IMR-90 (cell line): ENCODE measurements at regions not wholly inside any gene's neighbourhood (a gene's known extent, or its start where the extent isn't known, plus 50 kb on each side); places are given as distances from the start of the nearest gene placed in this dataset.

Experiments used
- ATAC-seq: fragments of 200-7000 bp; cut with Tn5 transposase; 2 replicates; pipeline ENCODE4 v1.9.1; 2020; ENCODE audit warnings: low read depth, mild to moderate bottlenecking, moderate library complexity
- BruUV-seq: library from RNA; stranded (reverse); fragments of 400-500 nt; replicated peaks from 2 replicates; lab custom pipeline; 2021; lab: Mats Ljungman, UMichigan
- CTCF ChIA-PET: fragments of 300-600 bp; formaldehyde crosslinking; extraction: SDS; loops from one replicate; lab custom pipeline; 2021; ENCODE audit warnings: antibody characterized with exemption; lab: Yijun Ruan, JAX
- POLR2A ChIA-PET: fragments of 300-600 bp; sonication (Branson Sonifier 250); formaldehyde crosslinking; loops from one replicate; lab custom pipeline; 2022; ENCODE audit warnings: antibody characterized with exemption; ENCODE audit not compliant: unreplicated experiment; lab: Charles Lee
- DNase-seq: peaks from one replicate; pipeline ENCODE4 v3.0.0; 2013
- H2AFZ ChIP-seq: replicated peaks from 2 replicates; pipeline ENCODE3; 2013; ENCODE audit warnings: low read length, mild to moderate bottlenecking; ENCODE audit not compliant: poor library complexity
- H2AK5ac ChIP-seq: 2 replicates; pipeline ENCODE4 v1.6.1; 2013; ENCODE audit warnings: low read depth, low read length, inconsistent platforms
- H2AK9ac ChIP-seq: replicated peaks from 2 replicates; pipeline ENCODE3; 2013; ENCODE audit warnings: mild to moderate bottlenecking, low read depth, low read length, moderate library complexity; ENCODE audit not compliant: poor library complexity
- H2BK120ac ChIP-seq: 2 replicates; pipeline ENCODE4 v1.6.1; 2013; ENCODE audit warnings: low read depth, low read length, inconsistent platforms
- H2BK15ac ChIP-seq: 3 replicates; pipeline ENCODE4 v1.6.1; 2013; ENCODE audit warnings: low read depth, low read length, inconsistent platforms
- H2BK20ac ChIP-seq: 2 replicates; pipeline ENCODE4 v1.6.1; 2013; ENCODE audit warnings: low read depth, mild to moderate bottlenecking, inconsistent platforms, low read length, moderate library complexity
- H2BK5ac ChIP-seq: 2 replicates; pipeline ENCODE4 v1.6.1; 2013; ENCODE audit warnings: mild to moderate bottlenecking, low read depth, low read length, inconsistent platforms; ENCODE audit not compliant: poor library complexity, severe bottlenecking
- H3K14ac ChIP-seq: replicated peaks from 2 replicates; pipeline ENCODE4 v1.6.1; 2013; ENCODE audit warnings: low read depth, low read length, inconsistent platforms
- H3K18ac ChIP-seq: 2 replicates; pipeline ENCODE4 v1.6.1; 2013; ENCODE audit warnings: low read depth, low read length, control low read depth
- H3K23ac ChIP-seq: 2 replicates; pipeline ENCODE4 v1.6.1; 2013; ENCODE audit warnings: low read depth, low read length, inconsistent platforms
- H3K27ac ChIP-seq: 2 replicates; pipeline ENCODE4 v1.5.1; 2013; ENCODE audit warnings: mild to moderate bottlenecking, control low read depth, low read length; ENCODE audit not compliant: insufficient read depth
- H3K27me3 ChIP-seq: 2 replicates; pipeline ENCODE4 v1.6.1; 2013; ENCODE audit warnings: low read length; ENCODE audit not compliant: control insufficient read depth, insufficient read depth
- H3K36me3 ChIP-seq: 2 replicates; pipeline ENCODE4 v1.6.1; 2013; ENCODE audit warnings: low read length, mixed read lengths; ENCODE audit not compliant: control insufficient read depth, insufficient read depth
- H3K4ac ChIP-seq: 2 replicates; pipeline ENCODE4 v1.6.1; 2013; ENCODE audit warnings: low read depth, low read length, inconsistent platforms
- H3K4me1 ChIP-seq: 2 replicates; pipeline ENCODE4 v1.6.1; 2013; ENCODE audit warnings: low read length, mixed read lengths; ENCODE audit not compliant: control insufficient read depth, insufficient read depth
- H3K4me2 ChIP-seq: 2 replicates; pipeline ENCODE4 v1.6.1; 2013; ENCODE audit warnings: low read depth, mild to moderate bottlenecking, control low read depth, low read length, moderate library complexity
- H3K4me3 ChIP-seq: 2 replicates; pipeline ENCODE4 v1.5.1; 2013; ENCODE audit warnings: low read depth, mild to moderate bottlenecking, control low read depth, low read length, moderate library complexity; ENCODE audit not compliant: insufficient read depth
- H3K56ac ChIP-seq: 2 replicates; pipeline ENCODE4 v1.6.1; 2013; ENCODE audit warnings: low read length, inconsistent platforms; ENCODE audit not compliant: insufficient read depth; ENCODE audit errors: extremely low read depth
- H3K79me1 ChIP-seq, 2 experiments: 2 replicates each; pipeline ENCODE4 v1.6.1; 2013; ENCODE audit warnings: low read length in 2 of 2, inconsistent platforms in 1 of 2, low read depth in 1 of 2
- H3K9ac ChIP-seq: 2 replicates; pipeline ENCODE4 v1.6.1; 2013; ENCODE audit warnings: low read depth, low read length, control low read depth
- H3K9me1 ChIP-seq: 2 replicates; pipeline ENCODE4 v1.6.1; 2013; ENCODE audit warnings: low read length, inconsistent platforms; ENCODE audit not compliant: insufficient read depth
- H3K9me3 ChIP-seq: 2 replicates; pipeline ENCODE4 v1.6.1; 2013; ENCODE audit warnings: low read length; ENCODE audit not compliant: control insufficient read depth, insufficient read depth
- H4K20me1 ChIP-seq: 2 replicates; pipeline ENCODE4 v1.6.1; 2013; ENCODE audit warnings: low read length, inconsistent platforms; ENCODE audit not compliant: insufficient read depth
- H4K5ac ChIP-seq: 2 replicates; pipeline ENCODE4 v1.6.1; 2013; ENCODE audit warnings: mild to moderate bottlenecking, low read depth, low read length, control low read depth
- H4K8ac ChIP-seq, 2 experiments: 2 replicates each; pipeline ENCODE4 v1.6.1; 2013; ENCODE audit warnings: low read depth in 2 of 2, low read length in 2 of 2, control low read depth in 1 of 2, inconsistent platforms in 1 of 2
- H4K91ac ChIP-seq: 2 replicates; pipeline ENCODE4 v1.6.1; 2013; ENCODE audit warnings: low read depth, low read length, inconsistent platforms; ENCODE audit not compliant: insufficient read depth
- ELK1 ChIP-seq: fragments of 150-350 bp; IDR thresholded peaks from 2 replicates; pipeline ENCODE4 v1.6.1; 2016; ENCODE audit warnings: low read depth, mild to moderate bottlenecking, low read length, moderate library complexity, borderline replicate concordance
- dilution Hi-C: fragments of 300-500 bp; cut with HindIII; formaldehyde crosslinking; loops from one replicate; pipeline ENCODE4 v1.14.3; 2018; ENCODE audit warnings: low sequenced_read_pairs; ENCODE audit not compliant: unreplicated experiment
- in situ Hi-C: fragments of 300-500 bp; cut with MboI; formaldehyde crosslinking; loops from 3 replicates; pipeline ENCODE4 v1.14.3; 2019; ENCODE audit warnings: low sequenced_read_pairs, inconsistent platforms, mixed read lengths
- intact Hi-C: fragments of 100-400 bp; cut with micrococcal nuclease; formaldehyde crosslinking; loops from 2 replicates; pipeline ENCODE4 v1.10.0; 2022

DNA sequence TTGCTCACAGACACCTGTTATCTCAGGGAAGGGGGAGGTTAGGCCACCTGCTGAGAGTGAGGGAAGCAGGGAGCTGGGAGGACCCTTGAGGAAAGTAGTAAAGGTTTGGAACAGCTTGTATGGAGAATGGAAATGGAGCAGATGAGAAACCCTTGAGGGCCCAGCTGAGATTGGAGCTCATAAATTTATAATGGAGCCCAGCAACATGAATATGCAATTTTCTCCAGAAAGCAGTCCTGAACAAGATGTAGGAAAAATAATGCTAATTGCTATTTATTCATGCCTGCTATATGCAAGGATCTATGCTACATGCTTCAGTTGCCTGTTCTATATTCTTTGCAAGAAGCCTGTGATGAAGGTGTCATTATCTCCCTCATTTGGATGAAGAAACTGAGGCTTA lies 67.5 kb upstream of the LEF1 start:
- H3K14ac ChIP-seq, result no peak overlapping the region
- H3K9me3 ChIP-seq, result no peaks in the 10 kb centered on the region
- intact Hi-C loops, result no loop called here
- H3K4ac ChIP-seq, result no peak overlapping the region
- H3K4me2 ChIP-seq, result no peak overlapping the region
- ATAC-seq (no peak), DNase-seq (no peak)
- POLR2A ChIA-PET, result no interaction called here
- H2AFZ ChIP-seq, result no peak overlapping the region
- H2BK20ac ChIP-seq, result no peak overlapping the region
- H3K79me1 ChIP-seq, result no peaks in the 10 kb centered on the region
- no peak overlapping the region for H4K5ac ChIP-seq
- no peaks in the 10 kb centered on the region for H4K20me1 ChIP-seq
- no peak overlapping the region for H2BK120ac ChIP-seq
- in situ Hi-C loops, result no loop called here
- TF ChIP-seq ELK1, result no peak
- H3K9ac ChIP-seq, result no peak overlapping the region
- H2BK15ac ChIP-seq, result no peak overlapping the region
- no peak overlapping the region for H2AK9ac ChIP-seq
- H4K91ac ChIP-seq, result no peak overlapping the region
- H3K4me1 ChIP-seq, result no peaks in the 10 kb centered on the region
- H3K27me3 ChIP-seq, result peaks cover 1% of the 10 kb centered on the region; the same call in 1 of the 2 replicates
- H3K27ac ChIP-seq, result no peak overlapping the region
- dilution Hi-C loops, result no loop called here
- H3K4me3 ChIP-seq, result no peak overlapping the region
- CTCF ChIA-PET, result interaction anchor here (1.4 kb wide), 1 partner anchor 12 kb away, joined by 4 read pairs; no protein-coding TSS in a partner anchor
- H3K56ac ChIP-seq, result no peak overlapping the region
- no peak overlapping the region for H2AK5ac ChIP-seq
- no peaks in the 10 kb centered on the region for H3K9me1 ChIP-seq
- no peaks in the 10 kb centered on the region for H3K36me3 ChIP-seq
- no peak overlapping the region for H3K23ac ChIP-seq
- no peak overlapping the region for H4K8ac ChIP-seq
- no peak overlapping the region for H3K18ac ChIP-seq
- no TSS peak for BruUV-seq
- no peak overlapping the region for H2BK5ac ChIP-seq
